GM23248 (cell line): ENCODE measurements at regions not wholly inside any gene's neighbourhood (a gene's known extent, or its start where the extent isn't known, plus 50 kb on each side); places are given as distances from the start of the nearest gene placed in this dataset.

ENCODE experiments used
- DNase-seq: peaks from one replicate; pipeline ENCODE4 v3.0.0-alpha.2; 2015
- H2AFZ ChIP-seq: fragments of 200-600 bp; sonication (generic); 2 replicates; pipeline ENCODE4 v1.6.1; 2016; ENCODE audit warnings: antibody characterized with exemption
- H3F3A ChIP-seq: fragments of 200-600 bp; sonication (generic); 2 replicates; pipeline ENCODE4 v1.6.1; 2016; ENCODE audit warnings: mild to moderate bottlenecking, antibody characterized with exemption, mixed run types; ENCODE audit not compliant: insufficient read depth
- H3K27ac ChIP-seq: fragments of 200-600 bp; sonication (generic); 2 replicates; pipeline ENCODE4 v1.5.1; 2016; ENCODE audit warnings: mild to moderate bottlenecking
- H3K27me3 ChIP-seq: fragments of 200-600 bp; sonication (generic); replicated peaks from 2 replicates; pipeline ENCODE4 v1.6.1; 2016; ENCODE audit warnings: mild to moderate bottlenecking; ENCODE audit not compliant: insufficient read depth
- H3K36me3 ChIP-seq: fragments of 200-600 bp; sonication (generic); 2 replicates; pipeline ENCODE4 v1.6.1; 2016; ENCODE audit warnings: low read depth, mild to moderate bottlenecking
- H3K4me1 ChIP-seq: fragments of 200-600 bp; sonication (generic); 2 replicates; pipeline ENCODE4 v1.6.1; 2016; ENCODE audit warnings: mild to moderate bottlenecking; ENCODE audit not compliant: insufficient read depth
- H3K4me2 ChIP-seq: fragments of 200-600 bp; sonication (generic); one replicate; pipeline ENCODE4 v1.6.1; 2016; ENCODE audit warnings: mild to moderate bottlenecking; ENCODE audit not compliant: unreplicated experiment
- H3K4me3 ChIP-seq: fragments of 200-600 bp; sonication (generic); 2 replicates; pipeline ENCODE4 v1.5.1; 2016; ENCODE audit warnings: mild to moderate bottlenecking
- H3K79me2 ChIP-seq: fragments of 200-600 bp; sonication (generic); 2 replicates; pipeline ENCODE4 v1.6.1; 2016; ENCODE audit warnings: mild to moderate bottlenecking; ENCODE audit not compliant: insufficient read depth
- H3K9ac ChIP-seq: fragments of 200-600 bp; sonication (generic); 2 replicates; pipeline ENCODE4 v1.6.1; 2016; ENCODE audit warnings: mild to moderate bottlenecking
- H3K9me2 ChIP-seq: fragments of 200-600 bp; sonication (generic); 2 replicates; pipeline ENCODE4 v1.6.1; 2016; ENCODE audit warnings: mixed run types, mild to moderate bottlenecking, moderate library complexity; ENCODE audit not compliant: insufficient read depth
- H3K9me3 ChIP-seq: fragments of 200-600 bp; sonication (generic); one replicate; pipeline ENCODE4 v1.6.1; 2017; ENCODE audit warnings: low read depth
- H4K20me1 ChIP-seq: fragments of 200-600 bp; sonication (generic); 2 replicates; pipeline ENCODE4 v1.6.0; 2016; ENCODE audit not compliant: insufficient read depth
- EZH2 ChIP-seq: fragments of 200-600 bp; sonication (generic); IDR thresholded peaks from 2 replicates; pipeline ENCODE4 v1.6.1; 2018; ENCODE audit warnings: antibody characterized with exemption, mild to moderate bottlenecking; ENCODE audit not compliant: insufficient read depth, poor library complexity, severe bottlenecking
- EZH2phosphoT487 ChIP-seq: fragments of 200-600 bp; sonication (generic); IDR thresholded peaks from 2 replicates; pipeline ENCODE4 v1.6.1; 2018; ENCODE audit warnings: antibody characterized with exemption, moderate library complexity, mild to moderate bottlenecking, low read depth; ENCODE audit not compliant: insufficient read depth
- WGBS, 2 experiments: methylation state at CpG; one replicate each; pipeline ENCODE4 v1.1.6; 2015 to 2017; ENCODE audit warnings: low lambda C conversion rate in 2 of 2, low coverage in 1 of 2; ENCODE audit errors: missing lambda C conversion rate in 2 of 2; 5-methylcytosine and 5-hydroxymethylcytosine counted together
- in situ Hi-C: fragments of 300-500 bp; cut with MboI; formaldehyde crosslinking; loops from 2 replicates; pipeline ENCODE4 v1.15.0; 2020

GRCh38 chr16:51243936-51244436 lies 92.9 kb upstream of the SALL1 start:
- no peak overlapping the region for H3K4me2 ChIP-seq
- no peaks in the 10 kb centered on the region for H4K20me1 ChIP-seq
- H3K4me3 ChIP-seq: no peak overlapping the region
- no peaks in the 10 kb centered on the region for H3F3A ChIP-seq
- H3K9me3 ChIP-seq: no peaks in the 10 kb centered on the region
- 72 to 74% methylated on average over 10 of the region's 10 CpGs for WGBS, 2 experiments
- TF ChIP-seq EZH2: no peak
- no peak for TF ChIP-seq EZH2phosphoT487
- no peak for DNase-seq
- H3K79me2 ChIP-seq: no peaks in the 10 kb centered on the region
- no peaks in the 10 kb centered on the region for H3K4me1 ChIP-seq
- no peak overlapping the region for H3K9ac ChIP-seq
- no peaks in the 10 kb centered on the region for H3K27me3 ChIP-seq
- in situ Hi-C loops: no loop called here
- no peaks in the 10 kb centered on the region for H3K9me2 ChIP-seq
- H3K36me3 ChIP-seq: no peaks in the 10 kb centered on the region
- H3K27ac ChIP-seq: no peak overlapping the region
- H2AFZ ChIP-seq: no peak overlapping the region

GRCh38 chr16:51242296-51242994 lies 91.4 kb upstream of the SALL1 start:
- H3K9me3 ChIP-seq: no peaks in the 10 kb centered on the region
- no peak overlapping the region for H3K27ac ChIP-seq
- H3K79me2 ChIP-seq: no peaks in the 10 kb centered on the region
- H3K9ac ChIP-seq: no peak overlapping the region
- H4K20me1 ChIP-seq: no peaks in the 10 kb centered on the region
- no peaks in the 10 kb centered on the region for H3K9me2 ChIP-seq
- no peak overlapping the region for H3K4me2 ChIP-seq
- H3F3A ChIP-seq: no peaks in the 10 kb centered on the region
- TF ChIP-seq EZH2 (no peak), EZH2phosphoT487 (no peak)
- in situ Hi-C loops: no loop called here
- H2AFZ ChIP-seq: no peak overlapping the region
- no peak overlapping the region for H3K4me3 ChIP-seq
- no peaks in the 10 kb centered on the region for H3K27me3 ChIP-seq
- no peaks in the 10 kb centered on the region for H3K4me1 ChIP-seq
- no peaks in the 10 kb centered on the region for H3K36me3 ChIP-seq
- no peak for DNase-seq
- 64 to 69% methylated on average over 3 of the region's 3 CpGs for WGBS, 2 experiments

- TF ChIP-seq EZH2phosphoT487 (no peak), EZH2 (no peak)
- H3K4me1 ChIP-seq: no peaks in the 10 kb centered on the region
- no peak overlapping the region for H3K4me2 ChIP-seq
- in situ Hi-C loops: no loop called here
- no peak overlapping the region for H3K4me3 ChIP-seq
- H3K27ac ChIP-seq: no peak overlapping the region
- no peak for DNase-seq
- H4K20me1 ChIP-seq: no peaks in the 10 kb centered on the region
- 53 to 55% methylated on average over 2 of the region's 2 CpGs for WGBS, 2 experiments
- no peak overlapping the region for H2AFZ ChIP-seq
- no peak overlapping the region for H3K9ac ChIP-seq
- H3K27me3 ChIP-seq: no peaks in the 10 kb centered on the region
- H3K9me3 ChIP-seq: no peaks in the 10 kb centered on the region
- H3K79me2 ChIP-seq: no peaks in the 10 kb centered on the region
- no peaks in the 10 kb centered on the region for H3K36me3 ChIP-seq
- no peaks in the 10 kb centered on the region for H3K9me2 ChIP-seq
- no peaks in the 10 kb centered on the region for H3F3A ChIP-seq
Observed at GRCh38 chr16:51239196-51239595, 88.1 kb upstream of the SALL1 start.

DNA sequence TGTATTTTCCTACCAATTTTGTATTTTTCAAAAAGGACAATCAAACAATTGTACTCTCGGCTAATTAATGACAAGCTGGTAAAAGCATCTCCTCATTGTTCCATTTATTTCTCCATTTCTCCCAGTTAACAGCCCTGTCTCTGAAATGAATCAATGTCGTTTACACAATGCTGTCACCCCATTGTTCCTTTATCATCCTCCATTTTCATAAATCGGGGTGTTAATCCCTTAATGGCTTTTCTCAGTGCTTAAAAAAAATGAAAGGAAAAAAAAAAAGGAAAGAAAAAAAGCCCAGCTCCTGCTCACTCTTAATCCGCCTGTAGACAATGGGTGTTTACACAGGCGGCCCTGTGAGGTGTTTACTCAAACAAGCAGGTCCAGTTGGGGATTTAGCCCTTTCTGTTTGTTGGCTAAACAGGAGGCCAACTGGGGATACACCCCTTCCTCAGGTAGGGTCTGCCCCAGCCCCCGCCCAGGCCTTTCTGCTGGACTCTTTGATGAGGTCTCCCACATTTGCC lies 86.8 kb upstream of the SALL1 start:
- no peak overlapping the region for H2AFZ ChIP-seq
- H3K9ac ChIP-seq: no peak overlapping the region
- H3K4me2 ChIP-seq: no peak overlapping the region
- H3F3A ChIP-seq: no peaks in the 10 kb centered on the region
- no peaks in the 10 kb centered on the region for H3K4me1 ChIP-seq
- no peaks in the 10 kb centered on the region for H4K20me1 ChIP-seq
- H3K9me3 ChIP-seq: no peaks in the 10 kb centered on the region
- no peak overlapping the region for H3K4me3 ChIP-seq
- H3K79me2 ChIP-seq: no peaks in the 10 kb centered on the region
- TF ChIP-seq EZH2phosphoT487: no peak
- TF ChIP-seq EZH2: no peak
- 67 to 68% methylated on average over 6 of the region's 6 CpGs for WGBS, 2 experiments
- H3K27ac ChIP-seq: no peak overlapping the region
- DNase-seq: no peak
- no peaks in the 10 kb centered on the region for H3K36me3 ChIP-seq
- in situ Hi-C loops: no loop called here
- H3K9me2 ChIP-seq: no peaks in the 10 kb centered on the region
- no peaks in the 10 kb centered on the region for H3K27me3 ChIP-seq
